Right lobe of liver (tissue), 4 donors: ENCODE measurements at regions not wholly inside any gene's neighbourhood (a gene's known extent, or its start where the extent isn't known, plus 50 kb on each side); places are given as distances from the start of the nearest gene placed in this dataset.

Experiments used
- CTCF ChIP-seq, 4 donors: fragments of 200-600 bp in 3 of 4; fragments of 450-650 bp in 1 of 4; IDR thresholded peaks; one replicate each; pipeline versions ENCODE4 v1.5.1 to v1.8.0; 2016 to 2022; ENCODE audit warnings: antibody characterized with exemption in 4 of 4, mild to moderate bottlenecking in 2 of 4
- POLR2A ChIP-seq: fragments of 450-650 bp; IDR thresholded peaks from one replicate; pipeline ENCODE4 v1.6.1; 2017; ENCODE audit warnings: antibody characterized with exemption, mild to moderate bottlenecking
- donor health status: DM: no; HTN: no; CAD: no.
- donor health status: DM: no; HTN: no; CAD: no.
- donor health status: DM: no; HTN: yes; CAD: no.

GRCh38 chr1:173426057-173426456 is 51.1 kb upstream of the PRDX6 start:
- TF ChIP-seq CTCF (IDR thresholded peaks at IDR 0.05) (no peak), POLR2A (no peak)
